ENCODE measurements at regions not wholly inside any gene's neighbourhood (a gene's known extent, or its start where the extent isn't known, plus 50 kb on each side); places are given as distances from the start of the nearest gene placed in this dataset.

DNA sequence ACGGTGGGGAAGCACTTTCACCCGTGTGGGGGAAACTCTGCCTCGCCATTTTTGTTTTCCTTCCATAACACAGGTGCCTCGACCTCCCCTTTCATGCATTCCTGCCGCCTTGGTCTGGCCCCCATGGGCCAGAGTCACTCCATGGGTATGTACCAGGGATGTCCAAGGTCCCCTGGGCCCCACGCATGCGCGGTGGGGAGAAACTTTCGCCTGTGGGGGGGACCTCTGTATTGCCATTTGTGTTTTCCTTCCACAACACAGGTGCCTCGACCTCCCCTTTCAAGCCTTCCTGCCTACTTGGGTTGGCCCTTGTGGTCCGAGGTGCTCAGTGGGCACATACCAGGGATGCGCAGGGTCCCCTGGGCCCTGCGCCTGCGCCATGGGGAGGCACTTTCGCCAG lies 345.8 kb downstream of the ALG10 start:
- WGBS, 2 donors = 61 to 66% methylated on average over 14 to 15 of the region's 15 CpGs
- TF ChIP-seq, protein P1, sequence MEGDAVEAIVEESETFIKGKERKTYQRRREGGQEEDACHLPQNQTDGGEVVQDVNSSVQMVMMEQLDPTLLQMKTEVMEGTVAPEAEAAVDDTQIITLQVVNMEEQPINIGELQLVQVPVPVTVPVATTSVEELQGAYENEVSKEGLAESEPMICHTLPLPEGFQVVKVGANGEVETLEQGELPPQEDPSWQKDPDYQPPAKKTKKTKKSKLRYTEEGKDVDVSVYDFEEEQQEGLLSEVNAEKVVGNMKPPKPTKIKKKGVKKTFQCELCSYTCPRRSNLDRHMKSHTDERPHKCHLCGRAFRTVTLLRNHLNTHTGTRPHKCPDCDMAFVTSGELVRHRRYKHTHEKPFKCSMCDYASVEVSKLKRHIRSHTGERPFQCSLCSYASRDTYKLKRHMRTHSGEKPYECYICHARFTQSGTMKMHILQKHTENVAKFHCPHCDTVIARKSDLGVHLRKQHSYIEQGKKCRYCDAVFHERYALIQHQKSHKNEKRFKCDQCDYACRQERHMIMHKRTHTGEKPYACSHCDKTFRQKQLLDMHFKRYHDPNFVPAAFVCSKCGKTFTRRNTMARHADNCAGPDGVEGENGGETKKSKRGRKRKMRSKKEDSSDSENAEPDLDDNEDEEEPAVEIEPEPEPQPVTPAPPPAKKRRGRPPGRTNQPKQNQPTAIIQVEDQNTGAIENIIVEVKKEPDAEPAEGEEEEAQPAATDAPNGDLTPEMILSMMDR (IDR thresholded peaks at IDR 0.05) = no peak
- no peak for TF ChIP-seq POLR2A (IDR thresholded peaks at IDR 0.05)

GRCh38 chr12:34371050-34371449 lies 348.8 kb downstream of the ALG10 start:
- no peak for DNase-seq (ENCODE audit: low spot score in 2 of 2)
- intact Hi-C loops (cut with DNase I; ENCODE audit: low total_unique reads) = no loop called here
- no peak overlapping the region for H3K4me3 ChIP-seq (ENCODE audit: low read depth, poor library complexity, severe bottlenecking)
- WGBS, 2 donors = 59 to 69% methylated on average over 17 of the region's 17 CpGs
- TF ChIP-seq POLR2A (IDR thresholded peaks at IDR 0.05) = no peak
- TF ChIP-seq, protein P1 (IDR thresholded peaks at IDR 0.05) = no peak

More for the DNA sequence above, 345.8 kb downstream of the ALG10 start:
- DNase-seq (ENCODE audit: low spot score in 2 of 2) = no peak
- no peak overlapping the region for H3K4me3 ChIP-seq (ENCODE audit: low read depth, poor library complexity, severe bottlenecking)
- intact Hi-C loops (cut with DNase I; ENCODE audit: low total_unique reads) = no loop called here

DNA sequence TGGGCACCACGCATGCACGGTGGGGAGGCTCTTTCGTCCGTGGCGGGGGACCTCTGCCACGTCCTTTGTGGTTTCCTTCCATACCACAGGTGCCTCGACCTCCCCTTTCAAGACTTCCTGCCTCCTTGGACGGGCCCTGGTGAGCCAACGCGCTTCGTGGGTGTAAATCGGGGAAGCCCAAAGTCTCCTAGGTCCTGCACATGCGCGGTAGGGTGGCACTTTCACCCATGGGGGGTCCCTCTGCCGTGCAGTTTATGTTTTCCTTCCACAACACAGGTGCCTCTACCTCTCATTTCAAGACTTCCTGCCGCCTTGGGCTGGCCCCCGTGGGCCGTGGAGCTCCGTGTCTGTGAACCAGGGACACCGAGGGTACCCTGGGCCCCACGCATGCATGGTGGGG lies 349.7 kb downstream of the ALG10 start:
- intact Hi-C loops (cut with DNase I; ENCODE audit: low total_unique reads) = no loop called here
- TF ChIP-seq POLR2A (IDR thresholded peaks at IDR 0.05) = no peak
- TF ChIP-seq, protein P1 (IDR thresholded peaks at IDR 0.05) = no peak
- no peak overlapping the region for H3K4me3 ChIP-seq (ENCODE audit: low read depth, poor library complexity, severe bottlenecking)
- no peak for DNase-seq (ENCODE audit: low spot score in 2 of 2)
- WGBS, 2 donors = 58 to 63% methylated on average over 21 of the region's 21 CpGs

DNA sequence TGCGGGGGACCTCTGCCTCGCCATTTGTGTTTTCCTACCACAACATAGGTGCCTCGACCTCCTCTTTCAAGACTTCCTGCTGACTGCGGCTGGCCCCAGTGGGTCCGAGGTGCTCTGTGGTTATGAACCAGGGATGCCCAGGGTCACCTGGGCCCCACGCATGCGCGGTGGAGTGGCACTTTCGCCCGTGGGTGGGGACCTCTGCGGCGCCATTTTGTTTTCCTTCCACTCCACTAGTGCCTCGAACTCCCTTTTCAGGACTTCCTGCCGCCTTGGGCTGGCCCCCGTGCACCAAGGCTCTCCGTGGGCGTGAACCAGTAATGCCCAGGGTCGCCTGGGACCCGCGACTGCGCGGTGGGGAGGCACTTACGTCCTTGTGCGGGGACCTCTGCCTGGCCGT lies 351.6 kb downstream of the ALG10 start:
- no peak for DNase-seq (ENCODE audit: low spot score in 2 of 2)
- H3K4me3 ChIP-seq (ENCODE audit: low read depth, poor library complexity, severe bottlenecking) = no peak overlapping the region
- 72 to 79% methylated on average over 25 of the region's 25 CpGs for WGBS, 2 donors
- intact Hi-C loops (cut with DNase I; ENCODE audit: low total_unique reads) = no loop called here
- TF ChIP-seq, protein P1 (IDR thresholded peaks at IDR 0.05) = no peak
- no peak for TF ChIP-seq POLR2A (IDR thresholded peaks at IDR 0.05)

DNA sequence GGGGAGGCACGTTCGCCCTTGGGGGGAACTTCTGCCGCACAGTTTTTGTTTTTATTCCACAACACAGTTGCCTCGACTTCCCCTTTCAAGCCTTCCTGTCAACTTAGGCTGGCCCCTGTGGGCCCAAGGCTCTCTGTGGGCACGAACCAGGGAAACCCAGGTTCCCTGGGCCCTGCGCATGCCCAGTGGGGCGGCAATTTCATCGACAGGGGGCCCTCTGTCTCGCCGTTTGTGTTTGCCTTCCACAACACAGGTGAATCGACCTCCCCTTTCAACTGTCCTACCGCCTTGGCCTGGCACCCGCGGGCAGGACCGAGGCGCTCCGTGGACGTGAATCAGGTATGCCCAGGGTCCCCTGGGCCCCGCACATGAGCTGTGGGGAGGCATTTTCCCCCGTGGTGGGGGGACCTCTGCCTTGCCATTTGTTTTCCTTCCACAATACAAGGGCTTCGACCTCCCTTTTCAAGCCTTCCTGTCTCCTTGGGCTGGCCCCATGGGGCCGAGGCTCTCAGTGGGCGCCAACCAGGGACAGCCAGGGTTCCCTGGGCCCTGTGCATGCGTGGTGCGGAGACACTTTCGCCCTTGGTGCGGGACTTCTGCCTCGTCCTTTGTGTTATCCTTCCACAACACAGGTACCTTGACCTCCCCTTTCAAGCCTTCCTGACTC lies 354.0 kb downstream of the ALG10 start:
- no peak for DNase-seq (ENCODE audit: low spot score in 2 of 2)
- 68 to 77% methylated on average over 28 of the region's 28 CpGs for WGBS, 2 donors
- intact Hi-C loops (cut with DNase I; ENCODE audit: low total_unique reads) = no loop called here
- H3K4me3 ChIP-seq (ENCODE audit: low read depth, poor library complexity, severe bottlenecking) = no peak overlapping the region
- TF ChIP-seq, protein P1 (IDR thresholded peaks at IDR 0.05) = no peak
- TF ChIP-seq POLR2A (IDR thresholded peaks at IDR 0.05) = no peak
